ENCODE measurements at regions not wholly inside any gene's neighbourhood (a gene's known extent, or its start where the extent isn't known, plus 50 kb on each side); places are given as distances from the start of the nearest gene placed in this dataset.

DNA sequence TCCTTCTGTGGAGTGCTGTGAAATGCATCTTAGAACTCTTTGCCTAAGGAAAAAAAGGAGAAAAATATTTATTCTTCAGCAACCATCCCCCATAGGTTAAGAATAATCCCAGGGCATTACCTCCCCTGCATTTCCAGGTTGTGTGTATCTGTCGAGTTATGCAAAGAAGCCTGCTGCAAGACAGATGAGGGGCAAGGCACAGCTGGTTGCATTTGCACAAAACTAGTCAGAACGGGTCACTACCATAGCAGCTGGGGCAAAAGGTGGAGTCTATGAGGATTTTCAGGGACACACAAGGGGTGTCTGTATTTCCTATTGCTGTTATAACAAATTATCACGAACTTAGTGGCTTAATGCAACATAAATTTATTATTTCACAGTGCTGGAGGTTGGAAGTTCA, 443.4 kb upstream of the C1orf87 start:
- no peak for TF ChIP-seq POLR2A (IDR thresholded peaks at IDR 0.05; ENCODE audit: low read depth, low read length)
- TF ChIP-seq POLR2AphosphoS5 (IDR thresholded peaks at IDR 0.05; ENCODE audit: low read depth, low read length), result no peak
- no peak for TF ChIP-seq TAF1 (IDR thresholded peaks at IDR 0.05; ENCODE audit: borderline replicate concordance, low read depth, low read length)

All from GM12892 (cell line).